Neuron (in vitro differentiated cells): ENCODE measurements at regions not wholly inside any gene's neighbourhood (a gene's known extent, or its start where the extent isn't known, plus 50 kb on each side); places are given as distances from the start of the nearest gene placed in this dataset.

Experiments used
- H2AFZ ChIP-seq: one replicate; pipeline ENCODE4 v1.6.1; 2013; ENCODE audit warnings: low read depth, mild to moderate bottlenecking, inconsistent platforms, low read length, moderate library complexity
- H3K27me3 ChIP-seq: one replicate; pipeline ENCODE4 v1.6.1; 2013; ENCODE audit warnings: low read length; ENCODE audit not compliant: insufficient read depth
- H3K36me3 ChIP-seq: one replicate; pipeline ENCODE4 v1.6.1; 2013; ENCODE audit warnings: low read length; ENCODE audit not compliant: insufficient read depth
- H3K4me1 ChIP-seq: one replicate; pipeline ENCODE4 v1.6.1; 2013; ENCODE audit warnings: low read length; ENCODE audit not compliant: insufficient read depth
- H3K4me3 ChIP-seq: 2 replicates; pipeline ENCODE4 v1.5.1; 2013; ENCODE audit warnings: mild to moderate bottlenecking, low read length, moderate library complexity
- H3K9me3 ChIP-seq: one replicate; pipeline ENCODE4 v1.6.1; 2013; ENCODE audit warnings: low read length

GRCh38 chr2:193627187-193627926 lies 1432.6 kb upstream of the TMEFF2 start:
- Histone ChIP-seq H3K4me3 (no peak overlapping the region), H3K9me3 (no peaks in the 10 kb centered on the region), H2AFZ (no peak overlapping the region), H3K36me3 (no peaks in the 10 kb centered on the region), H3K27me3 (no peaks in the 10 kb centered on the region), H3K4me1 (no peaks in the 10 kb centered on the region)

- Histone ChIP-seq H3K36me3 (no peaks in the 10 kb centered on the region), H3K4me3 (no peak overlapping the region), H2AFZ (no peak overlapping the region), H3K9me3 (no peaks in the 10 kb centered on the region), H3K27me3 (no peaks in the 10 kb centered on the region), H3K4me1 (no peaks in the 10 kb centered on the region)
These were observed 1413.7 kb upstream of the TMEFF2 start for GRCh38 chr2:193608451-193608850.

GRCh38 chr2:193590831-193591230 lies 1396.1 kb upstream of the TMEFF2 start:
- H3K27me3 ChIP-seq, result no peaks in the 10 kb centered on the region
- no peak overlapping the region for H3K4me3 ChIP-seq
- no peaks in the 10 kb centered on the region for H3K4me1 ChIP-seq
- H2AFZ ChIP-seq, result no peak overlapping the region
- H3K36me3 ChIP-seq, result no peaks in the 10 kb centered on the region
- peaks cover 8% of the 10 kb centered on the region for H3K9me3 ChIP-seq

GRCh38 chr2:193584522-193584938 lies 1389.8 kb upstream of the TMEFF2 start:
- Histone ChIP-seq H3K4me1 (no peaks in the 10 kb centered on the region), H3K36me3 (no peaks in the 10 kb centered on the region), H3K4me3 (no peak overlapping the region), H3K9me3 (no peaks in the 10 kb centered on the region), H3K27me3 (no peaks in the 10 kb centered on the region), H2AFZ (no peak overlapping the region)

GRCh38 chr2:193583638-193584400 lies 1389.1 kb upstream of the TMEFF2 start:
- Histone ChIP-seq H3K27me3 (no peaks in the 10 kb centered on the region), H3K36me3 (no peaks in the 10 kb centered on the region), H2AFZ (no peak overlapping the region), H3K4me3 (no peak overlapping the region), H3K4me1 (no peaks in the 10 kb centered on the region), H3K9me3 (no peaks in the 10 kb centered on the region)

GRCh38 chr2:193581807-193582206 lies 1387.1 kb upstream of the TMEFF2 start:
- Histone ChIP-seq H3K36me3 (no peaks in the 10 kb centered on the region), H2AFZ (no peak overlapping the region), H3K9me3 (no peaks in the 10 kb centered on the region), H3K27me3 (no peaks in the 10 kb centered on the region), H3K4me1 (no peaks in the 10 kb centered on the region), H3K4me3 (no peak overlapping the region)

- H3K9me3 ChIP-seq, result no peaks in the 10 kb centered on the region
- no peak overlapping the region for H2AFZ ChIP-seq
- H3K4me1 ChIP-seq, result no peaks in the 10 kb centered on the region
- no peaks in the 10 kb centered on the region for H3K27me3 ChIP-seq
- no peaks in the 10 kb centered on the region for H3K36me3 ChIP-seq
- H3K4me3 ChIP-seq, result no peak overlapping the region
These were observed 1385.6 kb upstream of the TMEFF2 start for GRCh38 chr2:193580176-193580950.

- no peaks in the 10 kb centered on the region for H3K36me3 ChIP-seq
- no peak overlapping the region for H2AFZ ChIP-seq
- H3K9me3 ChIP-seq, result no peaks in the 10 kb centered on the region
- H3K27me3 ChIP-seq, result no peaks in the 10 kb centered on the region
- H3K4me3 ChIP-seq, result no peak overlapping the region
- peaks cover 3% of the 10 kb centered on the region for H3K4me1 ChIP-seq
These were observed 1372.2 kb upstream of the TMEFF2 start for GRCh38 chr2:193566886-193567285.

- Histone ChIP-seq H3K27me3 (no peaks in the 10 kb centered on the region), H3K9me3 (no peaks in the 10 kb centered on the region), H2AFZ (no peak overlapping the region), H3K4me1 (peaks cover under 1% of the 10 kb centered on the region), H3K36me3 (no peaks in the 10 kb centered on the region), H3K4me3 (no peak overlapping the region)
These were observed 1371.5 kb upstream of the TMEFF2 start for GRCh38 chr2:193566276-193566675.

- Histone ChIP-seq H3K36me3 (no peaks in the 10 kb centered on the region), H3K9me3 (no peaks in the 10 kb centered on the region), H3K4me1 (peaks cover 2% of the 10 kb centered on the region), H2AFZ (no peak overlapping the region), H3K27me3 (no peaks in the 10 kb centered on the region), H3K4me3 (no peak overlapping the region)
These were observed 1367.3 kb upstream of the TMEFF2 start for GRCh38 chr2:193562031-193562430.

GRCh38 chr2:193561054-193561453 lies 1366.3 kb upstream of the TMEFF2 start:
- no peaks in the 10 kb centered on the region for H3K9me3 ChIP-seq

GRCh38 chr2:193556766-193557470 lies 1362.2 kb upstream of the TMEFF2 start:
- Histone ChIP-seq H3K4me1 (peaks cover 9% of the 10 kb centered on the region), H3K9me3 (peaks cover 2% of the 10 kb centered on the region), H3K27me3 (no peaks in the 10 kb centered on the region), H2AFZ (no peak overlapping the region), H3K4me3 (no peak overlapping the region), H3K36me3 (no peaks in the 10 kb centered on the region)

More at GRCh38 chr2:193561054-193561453, 1366.3 kb upstream of the TMEFF2 start:
- Histone ChIP-seq H3K4me1 (peaks cover 9% of the 10 kb centered on the region), H3K36me3 (no peaks in the 10 kb centered on the region), H2AFZ (no peak overlapping the region), H3K27me3 (no peaks in the 10 kb centered on the region), H3K4me3 (no peak overlapping the region)
